SK-N-SH treated with all-trans-retinoic acid at 6 μM for 48 hours (cell line): ENCODE measurements at regions not wholly inside any gene's neighbourhood (a gene's known extent, or its start where the extent isn't known, plus 50 kb on each side); places are given as distances from the start of the nearest gene placed in this dataset.

ENCODE experiments used
- ATAC-seq: fragments of 200-7000 bp; cut with Tn5 transposase; 3 replicates; pipeline ENCODE4 v1.9.1; 2020; ENCODE audit warnings: mild to moderate bottlenecking, moderate library complexity
- ARNTL ChIP-seq: fragments of 450-650 bp; formaldehyde crosslinking; IDR thresholded peaks from 2 replicates; pipeline ENCODE4 v1.5.0; 2020; ENCODE audit warnings: low read depth, mild to moderate bottlenecking, moderate library complexity, borderline replicate concordance
- CREB5 ChIP-seq: fragments of 250-450 bp; sonication (Bioruptor Pico); IDR thresholded peaks from 2 replicates; pipeline ENCODE4 v1.5.1; 2020; ENCODE audit warnings: low read depth, mild to moderate bottlenecking, moderate library complexity
- CSDC2 ChIP-seq: fragments of 250-450 bp; sonication (Bioruptor Pico); IDR thresholded peaks from 2 replicates; pipeline ENCODE4 v1.5.0; 2020; ENCODE audit warnings: mild to moderate bottlenecking, moderate library complexity
- CSRNP3 ChIP-seq: fragments of 250-450 bp; sonication (Bioruptor Pico); IDR thresholded peaks from 2 replicates; pipeline ENCODE4 v1.5.1; 2021; ENCODE audit warnings: mild to moderate bottlenecking, moderate library complexity
- ESRRG ChIP-seq: fragments of 250-450 bp; sonication (Bioruptor Pico); IDR thresholded peaks from 2 replicates; pipeline ENCODE4 v1.6.1; 2021; ENCODE audit warnings: mild to moderate bottlenecking
- GLIS3 ChIP-seq: fragments of 250-450 bp; sonication (Bioruptor Pico); IDR thresholded peaks from 2 replicates; pipeline ENCODE4 v1.5.0; 2020; ENCODE audit warnings: mild to moderate bottlenecking, moderate library complexity
- ISL1 ChIP-seq: fragments of 250-450 bp; sonication (Bioruptor Pico); IDR thresholded peaks from 2 replicates; pipeline ENCODE4 v2.1.2; 2022; ENCODE audit warnings: mild to moderate bottlenecking, moderate library complexity
- OSR1 ChIP-seq: fragments of 250-450 bp; sonication (Bioruptor Pico); IDR thresholded peaks from 2 replicates; pipeline ENCODE4 v1.8.0; 2022; ENCODE audit warnings: moderate library complexity, mild to moderate bottlenecking, inconsistent platforms
- PATZ1 ChIP-seq: fragments of 250-450 bp; sonication (Bioruptor Pico); IDR thresholded peaks from 2 replicates; pipeline ENCODE4 v1.8.0; 2020; ENCODE audit warnings: mild to moderate bottlenecking, moderate library complexity, borderline replicate concordance
- PPARA ChIP-seq: fragments of 250-450 bp; sonication (Bioruptor Pico); IDR thresholded peaks from 2 replicates; pipeline ENCODE4 v1.5.0; 2020; ENCODE audit warnings: mild to moderate bottlenecking, borderline replicate concordance
- RARB ChIP-seq: fragments of 250-450 bp; sonication (Bioruptor Pico); IDR thresholded peaks from 2 replicates; pipeline ENCODE4 v1.8.0; 2021; ENCODE audit warnings: mild to moderate bottlenecking, moderate library complexity
- SNAI2 ChIP-seq: fragments of 250-450 bp; sonication (Bioruptor Pico); IDR thresholded peaks from 2 replicates; pipeline ENCODE4 v1.5.0; 2020; ENCODE audit warnings: mild to moderate bottlenecking, moderate library complexity
- TCF4 ChIP-seq: fragments of 250-450 bp; sonication (Bioruptor Pico); IDR thresholded peaks from 2 replicates; pipeline ENCODE4 v1.8.0; 2021; ENCODE audit warnings: mild to moderate bottlenecking, moderate library complexity, borderline replicate concordance
- TSHZ2 ChIP-seq: fragments of 250-450 bp; sonication (Bioruptor Pico); IDR thresholded peaks from 2 replicates; pipeline ENCODE4 v1.5.0; 2020; ENCODE audit warnings: mild to moderate bottlenecking, moderate library complexity
- ZC3H10 ChIP-seq: fragments of 250-450 bp; sonication (Bioruptor Pico); IDR thresholded peaks from 2 replicates; pipeline ENCODE4 v1.5.1; 2021; ENCODE audit warnings: mild to moderate bottlenecking, moderate library complexity
- ZFP3 ChIP-seq: fragments of 250-450 bp; sonication (Bioruptor Pico); IDR thresholded peaks from 2 replicates; pipeline ENCODE4 v1.5.0; 2020; ENCODE audit warnings: mild to moderate bottlenecking, moderate library complexity
- ZFP30 ChIP-seq: fragments of 450-650 bp; formaldehyde crosslinking; IDR thresholded peaks from 2 replicates; pipeline ENCODE4 v1.5.0; 2022; ENCODE audit warnings: mild to moderate bottlenecking, moderate library complexity
- ZNF565 ChIP-seq: fragments of 450-650 bp; formaldehyde crosslinking; conservative IDR thresholded peaks from 2 replicates; pipeline ENCODE4 v1.5.0; 2020; ENCODE audit warnings: low read depth, mild to moderate bottlenecking, moderate library complexity
- ZNF70 ChIP-seq: fragments of 450-650 bp; formaldehyde crosslinking; IDR thresholded peaks from 2 replicates; pipeline ENCODE4 v1.5.0; 2020; ENCODE audit warnings: mild to moderate bottlenecking, moderate library complexity
- ZNF8 ChIP-seq: fragments of 450-650 bp; formaldehyde crosslinking; IDR thresholded peaks from 2 replicates; pipeline ENCODE4 v1.5.0; 2020; ENCODE audit warnings: mild to moderate bottlenecking, moderate library complexity

DNA sequence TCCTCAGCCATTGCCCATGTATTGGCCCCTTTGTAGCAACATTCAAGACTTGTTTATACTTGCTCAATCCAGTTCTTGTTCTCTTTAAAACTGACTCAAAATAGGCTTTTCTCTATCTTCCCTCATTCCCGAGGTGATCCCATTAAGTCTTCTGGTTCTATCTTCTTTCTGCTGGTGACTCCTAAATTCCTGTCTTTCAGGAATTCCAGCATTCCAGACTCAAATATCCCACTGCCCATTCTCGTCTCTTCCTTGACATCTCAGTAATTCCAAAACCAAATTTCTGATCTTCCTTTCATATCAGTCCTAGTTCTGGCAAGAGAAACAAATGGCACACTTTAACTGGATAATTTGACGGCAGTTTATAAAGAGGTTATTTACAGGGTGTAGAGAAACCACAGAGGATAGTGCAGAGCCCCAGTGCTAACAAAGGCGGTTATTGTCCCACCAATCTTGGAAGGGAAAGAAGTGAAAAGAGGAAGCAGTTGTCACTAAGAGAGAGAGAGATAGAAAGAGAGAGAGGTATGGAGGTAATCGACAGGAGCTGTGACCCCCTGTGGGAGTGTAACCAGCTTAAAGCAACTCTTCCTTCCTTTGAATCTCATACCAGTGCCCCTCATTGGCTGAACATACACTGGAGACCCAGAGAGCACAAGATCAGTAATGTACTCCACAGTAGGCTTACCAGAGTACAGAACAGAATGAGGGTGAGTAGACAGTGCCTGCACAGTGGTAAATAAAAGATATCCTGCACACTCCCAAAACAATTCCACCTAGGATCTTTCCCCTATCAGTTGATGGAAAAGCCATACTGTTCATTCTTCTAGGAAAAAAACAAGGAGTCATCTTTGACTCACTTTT is 177.6 kb upstream of the LMNTD1 start:
- no peak for ATAC-seq
- TF ChIP-seq CSRNP3: no peak
- no peak for TF ChIP-seq ESRRG (CRISPR knock-in tag)
- TF ChIP-seq ZNF565: no peak
- TF ChIP-seq ZC3H10: no peak
- TF ChIP-seq ISL1 (CRISPR knock-in tag): no peak
- TF ChIP-seq TCF4 (CRISPR knock-in tag): no peak
- no peak for TF ChIP-seq RARB (CRISPR knock-in tag)
- no peak for TF ChIP-seq ZFP30 (CRISPR knock-in tag)
- TF ChIP-seq PATZ1: no peak
- no peak for TF ChIP-seq SNAI2
- no peak for TF ChIP-seq TSHZ2
- no peak for TF ChIP-seq CSDC2 (CRISPR knock-in tag)
- no peak for TF ChIP-seq PPARA (CRISPR knock-in tag)
- TF ChIP-seq GLIS3 (CRISPR knock-in tag): no peak
- TF ChIP-seq ZFP3: no peak

GRCh38 chr12:25733541-25733940 is 180.5 kb upstream of the LMNTD1 start:
- TF ChIP-seq CREB5 (no peak), TCF4 (CRISPR knock-in tag) (no peak), ARNTL (no peak), OSR1 (CRISPR knock-in tag) (no peak), CSDC2 (CRISPR knock-in tag) (no peak), ZFP3 (no peak), SNAI2 (no peak), RARB (CRISPR knock-in tag) (no peak)
- no peak for ATAC-seq

- no peak for TF ChIP-seq OSR1 (CRISPR knock-in tag)
- no peak for TF ChIP-seq ARNTL
- no peak for TF ChIP-seq ZFP3
- TF ChIP-seq CREB5: no peak
- TF ChIP-seq RARB (CRISPR knock-in tag): no peak
- TF ChIP-seq PATZ1: no peak
- no peak for TF ChIP-seq ZNF8
- TF ChIP-seq CSRNP3: no peak
- no peak for TF ChIP-seq ZNF70 (CRISPR knock-in tag)
- TF ChIP-seq ESRRG (CRISPR knock-in tag): no peak
- ATAC-seq: no peak
Measured at GRCh38 chr12:25734529-25735180, 181.6 kb upstream of the LMNTD1 start.
